Trophoblast cell (in vitro differentiated cells and primary cell): ENCODE measurements at regions not wholly inside any gene's neighbourhood (a gene's known extent, or its start where the extent isn't known, plus 50 kb on each side); places are given as distances from the start of the nearest gene placed in this dataset.

Source experiments
- DNase-seq, 2 donors: peaks; one replicate each; pipeline ENCODE4 v3.0.0-alpha.2; 2016
- H2AFZ ChIP-seq: 2 replicates; pipeline ENCODE4 v1.6.1; 2013; ENCODE audit warnings: low read length, moderate library complexity, mild to moderate bottlenecking; ENCODE audit not compliant: insufficient read depth, poor library complexity
- H2AK5ac ChIP-seq: 2 replicates; pipeline ENCODE4 v1.6.1; 2013; ENCODE audit warnings: mild to moderate bottlenecking, low read length
- H2BK120ac ChIP-seq: 2 replicates; pipeline ENCODE4 v1.6.1; 2013; ENCODE audit warnings: low read length, mild to moderate bottlenecking, moderate library complexity; ENCODE audit not compliant: insufficient read depth, poor library complexity
- H2BK12ac ChIP-seq: 2 replicates; pipeline ENCODE4 v1.6.1; 2013; ENCODE audit warnings: mild to moderate bottlenecking, low read length, moderate library complexity
- H2BK5ac ChIP-seq: 2 replicates; pipeline ENCODE4 v1.6.1; 2013; ENCODE audit warnings: low read length, low read depth, moderate library complexity, mild to moderate bottlenecking; ENCODE audit not compliant: poor library complexity
- H3K14ac ChIP-seq: 2 replicates; pipeline ENCODE4 v1.6.1; 2013; ENCODE audit warnings: mild to moderate bottlenecking, low read length
- H3K18ac ChIP-seq: 2 replicates; pipeline ENCODE4 v1.6.1; 2013; ENCODE audit warnings: mild to moderate bottlenecking, low read length
- H3K23ac ChIP-seq: 2 replicates; pipeline ENCODE4 v1.6.1; 2013; ENCODE audit warnings: low read length
- H3K27ac ChIP-seq: 2 replicates; pipeline ENCODE4 v1.5.1; 2013; ENCODE audit warnings: low read depth, mild to moderate bottlenecking, inconsistent platforms, low read length, moderate library complexity
- H3K27me3 ChIP-seq: 2 replicates; pipeline ENCODE4 v1.6.1; 2013; ENCODE audit warnings: inconsistent platforms, mild to moderate bottlenecking, low read length, moderate library complexity; ENCODE audit not compliant: insufficient read depth
- H3K36me3 ChIP-seq, 2 experiments: 1 replicate in 1 of 2; 2 replicates in 1 of 2; pipeline ENCODE4 v1.6.1; 2013; ENCODE audit warnings: low read length in 2 of 2, mild to moderate bottlenecking in 2 of 2, moderate library complexity in 1 of 2; ENCODE audit not compliant: insufficient read depth in 2 of 2, control insufficient read depth in 1 of 2
- H3K4ac ChIP-seq: 2 replicates; pipeline ENCODE4 v1.6.1; 2013; ENCODE audit warnings: low read depth, mild to moderate bottlenecking, low read length, moderate library complexity
- H3K4me1 ChIP-seq, 2 experiments: 1 replicate in 1 of 2; 2 replicates in 1 of 2; pipeline ENCODE4 v1.6.1; 2013; ENCODE audit warnings: low read length in 2 of 2, mild to moderate bottlenecking in 2 of 2, moderate library complexity in 1 of 2; ENCODE audit not compliant: insufficient read depth in 2 of 2, control insufficient read depth in 1 of 2
- H3K4me2 ChIP-seq: 2 replicates; pipeline ENCODE4 v1.6.1; 2013; ENCODE audit warnings: inconsistent platforms, mild to moderate bottlenecking, low read length, moderate library complexity
- H3K4me3 ChIP-seq: 2 replicates; pipeline ENCODE4 v1.5.1; 2013; ENCODE audit warnings: mild to moderate bottlenecking, low read depth, low read length, inconsistent platforms
- H3K79me1 ChIP-seq: one replicate; pipeline ENCODE4 v1.6.1; 2013; ENCODE audit warnings: low read length
- H3K79me2 ChIP-seq: 2 replicates; pipeline ENCODE4 v1.6.1; 2013; ENCODE audit warnings: low read length, mild to moderate bottlenecking; ENCODE audit not compliant: control insufficient read depth, insufficient read depth, poor library complexity
- H3K9ac ChIP-seq: 2 replicates; pipeline ENCODE4 v1.6.1; 2013; ENCODE audit warnings: mild to moderate bottlenecking, low read length
- H3K9me3 ChIP-seq: 2 replicates; pipeline ENCODE4 v1.6.1; 2013; ENCODE audit warnings: low read depth, mild to moderate bottlenecking, control low read depth, inconsistent platforms, low read length; ENCODE audit not compliant: insufficient read depth
- H4K12ac ChIP-seq: 2 replicates; pipeline ENCODE4 v1.6.1; 2013; ENCODE audit warnings: low read depth, mild to moderate bottlenecking, low read length, moderate library complexity
- H4K8ac ChIP-seq: 2 replicates; pipeline ENCODE4 v1.6.1; 2013; ENCODE audit warnings: low read depth, mild to moderate bottlenecking, low read length, moderate library complexity
- H4K91ac ChIP-seq: one replicate; pipeline ENCODE4 v1.6.1; 2013; ENCODE audit warnings: low read depth, mild to moderate bottlenecking, low read length, moderate library complexity
- WGBS: extraction: QIAGEN DNeasy Blood & Tissue Kit; methylation state at CpG from one replicate; pipeline ENCODE4 v1.1.7; 2013; ENCODE audit warnings: missing lambda C conversion rate; ENCODE audit not compliant: insufficient read length, insufficient coverage; ENCODE audit errors: extremely low coverage; 5-methylcytosine and 5-hydroxymethylcytosine counted together

GRCh38 chr11:23746896-23747295 lies 750.0 kb upstream of the LUZP2 start:
- no peak for DNase-seq
- H3K27ac ChIP-seq, result no peak overlapping the region
- no peaks in the 10 kb centered on the region for H3K36me3 ChIP-seq
- no peaks in the 10 kb centered on the region for H3K9me3 ChIP-seq
- H3K23ac ChIP-seq, result no peak overlapping the region
- no peaks in the 10 kb centered on the region for H3K4me1 ChIP-seq
- H3K9ac ChIP-seq, result no peak overlapping the region
- no CpG with 5 or more reads among the region's 1 CpG for WGBS
- no peak overlapping the region for H3K4me3 ChIP-seq
- no peak overlapping the region for H4K8ac ChIP-seq
- no peak overlapping the region for H2AK5ac ChIP-seq
- H4K91ac ChIP-seq, result no peak overlapping the region
- no peak overlapping the region for H3K4ac ChIP-seq
- H3K27me3 ChIP-seq, result no peaks in the 10 kb centered on the region
- H3K18ac ChIP-seq, result no peak overlapping the region
- no peaks in the 10 kb centered on the region for H3K79me1 ChIP-seq
- H2BK120ac ChIP-seq, result no peak overlapping the region
- H4K12ac ChIP-seq, result no peak overlapping the region
- H3K14ac ChIP-seq, result no peak overlapping the region
- no peak overlapping the region for H2AFZ ChIP-seq
- H3K79me2 ChIP-seq, result no peaks in the 10 kb centered on the region
- H2BK5ac ChIP-seq, result no peak overlapping the region
- no peak overlapping the region for H2BK12ac ChIP-seq
- no peak overlapping the region for H3K4me2 ChIP-seq

DNA sequence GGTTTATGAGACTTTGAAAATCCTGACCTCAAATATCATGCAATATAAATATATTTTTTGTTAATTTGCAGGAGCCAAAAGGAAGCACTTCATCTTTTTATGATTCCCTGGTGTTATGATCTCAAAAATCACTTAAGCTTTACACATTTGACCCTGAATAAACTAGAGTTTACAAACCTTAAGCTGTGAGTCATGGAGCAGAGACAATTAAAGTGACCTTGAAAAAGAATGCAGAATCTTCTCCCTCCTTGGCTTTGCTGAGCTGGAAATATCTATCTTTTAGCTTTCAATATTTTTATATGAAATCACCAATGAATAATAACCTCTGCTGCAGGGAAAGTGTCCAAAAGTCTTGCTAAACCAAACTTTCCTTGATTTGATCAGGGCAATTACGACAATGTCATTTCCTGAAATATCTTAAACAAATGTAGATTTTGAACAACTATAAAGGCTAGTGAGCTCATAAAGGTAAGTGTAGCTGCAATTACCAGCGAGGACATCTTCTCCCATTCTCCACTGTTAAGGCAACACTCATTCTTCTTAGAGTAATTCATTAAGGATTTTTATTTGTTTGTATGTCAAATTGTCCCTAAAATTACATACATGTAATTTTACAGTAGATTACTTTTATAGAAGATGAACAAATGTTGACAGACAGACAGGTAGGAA lies 747.0 kb upstream of the LUZP2 start:
- Histone ChIP-seq H2BK5ac (no peak overlapping the region), H4K12ac (no peak overlapping the region)

GRCh38 chr11:23751280-23751679 lies 745.6 kb upstream of the LUZP2 start:
- H3K79me1 ChIP-seq, result no peaks in the 10 kb centered on the region
- H3K23ac ChIP-seq, result no peak overlapping the region
- no CpG with 5 or more reads among the region's 2 CpGs for WGBS
- no peak overlapping the region for H3K4me2 ChIP-seq
- no peak overlapping the region for H2BK5ac ChIP-seq
- no peak overlapping the region for H2BK120ac ChIP-seq
- no peaks in the 10 kb centered on the region for H3K27me3 ChIP-seq
- no peaks in the 10 kb centered on the region for H3K36me3 ChIP-seq
- H4K91ac ChIP-seq, result no peak overlapping the region
- no peak overlapping the region for H2AK5ac ChIP-seq
- H3K14ac ChIP-seq, result no peak overlapping the region
- no peaks in the 10 kb centered on the region for H3K4me1 ChIP-seq
- H3K9me3 ChIP-seq, result no peaks in the 10 kb centered on the region
- no peak overlapping the region for H3K4me3 ChIP-seq
- H4K12ac ChIP-seq, result no peak overlapping the region
- DNase-seq, result no peak
- H2BK12ac ChIP-seq, result no peak overlapping the region
- no peak overlapping the region for H3K18ac ChIP-seq
- H3K9ac ChIP-seq, result no peak overlapping the region
- H3K27ac ChIP-seq, result no peak overlapping the region
- no peaks in the 10 kb centered on the region for H3K79me2 ChIP-seq
- H2AFZ ChIP-seq, result no peak overlapping the region
- H3K4ac ChIP-seq, result no peak overlapping the region
- H4K8ac ChIP-seq, result no peak overlapping the region

More for the DNA sequence above, 747.0 kb upstream of the LUZP2 start:
- Histone ChIP-seq H4K91ac (no peak overlapping the region), H3K27me3 (no peaks in the 10 kb centered on the region), H3K79me1 (no peaks in the 10 kb centered on the region), H3K23ac (no peak overlapping the region), H3K9me3 (no peaks in the 10 kb centered on the region), H3K27ac (no peak overlapping the region), H3K79me2 (no peaks in the 10 kb centered on the region), H3K4ac (no peak overlapping the region), H2BK12ac (no peak overlapping the region), H3K9ac (no peak overlapping the region), H2AFZ (no peak overlapping the region), H3K18ac (no peak overlapping the region), H3K36me3 (no peaks in the 10 kb centered on the region), H3K14ac (no peak overlapping the region), H2BK120ac (no peak overlapping the region), H2AK5ac (no peak overlapping the region), H3K4me3 (no peak overlapping the region), H3K4me1 (no peaks in the 10 kb centered on the region), H3K4me2 (no peak overlapping the region), H4K8ac (no peak overlapping the region)
- no peak for DNase-seq
- WGBS, result no CpG with 5 or more reads among the region's 2 CpGs

GRCh38 chr11:23755076-23755475 lies 741.8 kb upstream of the LUZP2 start:
- H2AFZ ChIP-seq, result no peak overlapping the region

More at GRCh38 chr11:23755076-23755475, 741.8 kb upstream of the LUZP2 start:
- WGBS, result no CpG with 5 or more reads among the region's 2 CpGs
- H3K18ac ChIP-seq, result no peak overlapping the region
- H3K4me2 ChIP-seq, result no peak overlapping the region
- H4K91ac ChIP-seq, result no peak overlapping the region
- no peaks in the 10 kb centered on the region for H3K27me3 ChIP-seq
- H3K9ac ChIP-seq, result no peak overlapping the region
- no peak overlapping the region for H2BK12ac ChIP-seq
- H3K9me3 ChIP-seq, result peaks cover 4% of the 10 kb centered on the region
- no peak overlapping the region for H3K14ac ChIP-seq
- H4K8ac ChIP-seq, result no peak overlapping the region
- H3K4me3 ChIP-seq, result no peak overlapping the region
- H3K23ac ChIP-seq, result no peak overlapping the region
- no peaks in the 10 kb centered on the region for H3K4me1 ChIP-seq
- H3K79me1 ChIP-seq, result no peaks in the 10 kb centered on the region
- H3K36me3 ChIP-seq, result no peaks in the 10 kb centered on the region
- DNase-seq, result no peak
- H3K4ac ChIP-seq, result no peak overlapping the region
- H2BK5ac ChIP-seq, result no peak overlapping the region
- H4K12ac ChIP-seq, result no peak overlapping the region
- H2AK5ac ChIP-seq, result no peak overlapping the region
- H2BK120ac ChIP-seq, result no peak overlapping the region
- no peak overlapping the region for H3K27ac ChIP-seq
- H3K79me2 ChIP-seq, result no peaks in the 10 kb centered on the region
